ENCODE measurements at regions not wholly inside any gene's neighbourhood (a gene's known extent, or its start where the extent isn't known, plus 50 kb on each side); places are given as distances from the start of the nearest gene placed in this dataset.

DNA sequence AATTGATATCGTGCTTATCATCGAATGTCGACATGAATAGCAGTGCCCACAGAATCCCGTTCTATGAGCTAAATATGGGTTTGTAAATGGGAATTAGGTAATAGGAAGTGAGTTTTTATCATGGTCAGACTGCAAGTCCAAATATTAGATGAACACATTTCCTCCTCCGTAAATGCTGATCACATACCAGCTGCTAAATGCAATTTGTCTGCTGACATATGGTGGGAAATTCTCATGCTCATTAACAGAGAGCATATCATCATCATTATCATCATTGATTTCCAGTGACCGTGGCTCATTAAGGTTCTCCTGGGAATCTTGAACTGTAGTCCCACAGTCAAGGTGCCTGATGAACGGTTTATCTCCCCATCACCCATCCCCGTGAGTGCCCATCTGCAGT lies 998.8 kb upstream of the TMEM132C start:
- FAIRE-seq (no peak), DNase-seq (ENCODE audit: insufficient read length, low spot score) (no peak)
- TF ChIP-seq, protein P1, sequence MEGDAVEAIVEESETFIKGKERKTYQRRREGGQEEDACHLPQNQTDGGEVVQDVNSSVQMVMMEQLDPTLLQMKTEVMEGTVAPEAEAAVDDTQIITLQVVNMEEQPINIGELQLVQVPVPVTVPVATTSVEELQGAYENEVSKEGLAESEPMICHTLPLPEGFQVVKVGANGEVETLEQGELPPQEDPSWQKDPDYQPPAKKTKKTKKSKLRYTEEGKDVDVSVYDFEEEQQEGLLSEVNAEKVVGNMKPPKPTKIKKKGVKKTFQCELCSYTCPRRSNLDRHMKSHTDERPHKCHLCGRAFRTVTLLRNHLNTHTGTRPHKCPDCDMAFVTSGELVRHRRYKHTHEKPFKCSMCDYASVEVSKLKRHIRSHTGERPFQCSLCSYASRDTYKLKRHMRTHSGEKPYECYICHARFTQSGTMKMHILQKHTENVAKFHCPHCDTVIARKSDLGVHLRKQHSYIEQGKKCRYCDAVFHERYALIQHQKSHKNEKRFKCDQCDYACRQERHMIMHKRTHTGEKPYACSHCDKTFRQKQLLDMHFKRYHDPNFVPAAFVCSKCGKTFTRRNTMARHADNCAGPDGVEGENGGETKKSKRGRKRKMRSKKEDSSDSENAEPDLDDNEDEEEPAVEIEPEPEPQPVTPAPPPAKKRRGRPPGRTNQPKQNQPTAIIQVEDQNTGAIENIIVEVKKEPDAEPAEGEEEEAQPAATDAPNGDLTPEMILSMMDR (IDR thresholded peaks at IDR 0.05; ENCODE audit: insufficient read depth, missing control alignments) = no peak

DNA sequence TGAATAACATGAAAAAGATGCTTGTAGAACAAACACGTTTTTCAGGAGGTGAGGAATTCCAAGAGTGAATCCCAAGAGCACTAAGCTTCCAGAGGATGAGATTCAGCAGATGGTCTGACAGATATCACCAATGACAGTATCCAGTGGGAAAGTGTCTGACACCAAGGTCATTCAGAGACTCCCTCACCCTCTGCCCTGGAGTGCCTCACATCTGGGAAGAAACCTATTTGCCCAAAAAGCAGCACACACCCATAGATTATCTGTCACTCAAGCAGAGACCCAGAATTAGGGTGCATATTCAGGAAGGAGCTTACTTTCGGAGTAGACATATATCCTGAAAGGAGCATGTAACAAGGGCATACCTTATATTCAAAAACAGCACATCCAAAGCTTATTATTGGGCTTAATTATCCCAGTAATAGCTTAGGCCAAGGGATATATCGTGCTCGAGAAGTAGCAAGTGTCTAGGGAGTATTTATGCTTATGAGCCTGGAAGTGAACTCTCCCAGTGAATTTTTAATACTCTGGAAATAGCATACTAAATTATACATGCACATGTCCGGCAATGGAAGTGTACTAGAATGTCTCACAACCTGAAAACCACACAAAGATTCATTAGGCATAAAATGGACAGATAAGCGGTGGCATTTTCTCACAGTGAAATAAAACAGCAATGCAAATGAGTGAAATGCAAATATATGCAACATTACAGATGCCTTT lies 998.1 kb upstream of the TMEM132C start:
- TF ChIP-seq, protein P1 (IDR thresholded peaks at IDR 0.05; ENCODE audit: insufficient read depth, missing control alignments) = no peak
- DNase-seq (ENCODE audit: insufficient read length, low spot score) = no peak
- FAIRE-seq = no peak

DNA sequence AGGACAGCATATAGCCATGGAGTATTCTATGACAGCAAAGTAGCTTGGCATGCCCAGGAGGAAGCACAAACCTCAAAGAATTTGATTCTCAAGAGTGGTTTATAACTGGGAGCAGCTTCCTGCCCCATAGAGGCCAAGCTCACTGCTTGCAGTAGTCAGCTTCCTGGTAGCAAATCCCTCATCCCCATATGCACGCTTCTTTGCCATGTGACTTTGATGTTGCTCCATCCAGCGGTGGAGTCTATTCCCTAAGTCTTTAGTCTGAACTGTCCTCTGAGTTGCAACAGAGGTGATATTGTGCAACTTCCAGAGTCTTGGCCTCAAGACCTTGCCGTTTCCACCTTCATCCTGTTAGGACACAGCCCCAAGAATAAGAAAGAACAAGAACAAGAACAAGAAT lies 996.8 kb upstream of the TMEM132C start:
- TF ChIP-seq, protein P1 (IDR thresholded peaks at IDR 0.05; ENCODE audit: insufficient read depth, missing control alignments) = no peak
- FAIRE-seq (no peak), DNase-seq (ENCODE audit: insufficient read length, low spot score) (no peak)

DNA sequence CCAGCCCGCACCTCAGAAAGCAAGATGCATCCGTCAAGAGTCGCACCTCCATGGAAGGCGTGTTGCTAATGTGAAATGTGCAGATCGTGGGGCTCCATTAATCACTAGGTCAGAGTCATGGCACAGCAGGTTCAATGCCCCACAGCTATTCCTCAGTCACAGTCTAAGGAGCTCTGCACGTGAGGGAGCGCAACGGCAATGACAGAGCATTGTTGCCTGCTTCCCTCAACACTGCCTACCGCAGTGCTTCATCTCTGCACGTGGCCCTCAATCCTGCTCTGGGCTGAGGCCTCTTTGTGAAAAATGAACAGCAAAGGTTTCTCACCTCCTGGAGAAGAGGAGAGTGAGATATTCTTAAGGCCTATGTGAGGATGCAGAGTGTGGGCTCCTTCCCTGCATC lies 995.2 kb upstream of the TMEM132C start:
- DNase-seq (ENCODE audit: insufficient read length, low spot score) (no peak), FAIRE-seq (no peak)
- TF ChIP-seq, protein P1 (IDR thresholded peaks at IDR 0.05; ENCODE audit: insufficient read depth, missing control alignments) = no peak

DNA sequence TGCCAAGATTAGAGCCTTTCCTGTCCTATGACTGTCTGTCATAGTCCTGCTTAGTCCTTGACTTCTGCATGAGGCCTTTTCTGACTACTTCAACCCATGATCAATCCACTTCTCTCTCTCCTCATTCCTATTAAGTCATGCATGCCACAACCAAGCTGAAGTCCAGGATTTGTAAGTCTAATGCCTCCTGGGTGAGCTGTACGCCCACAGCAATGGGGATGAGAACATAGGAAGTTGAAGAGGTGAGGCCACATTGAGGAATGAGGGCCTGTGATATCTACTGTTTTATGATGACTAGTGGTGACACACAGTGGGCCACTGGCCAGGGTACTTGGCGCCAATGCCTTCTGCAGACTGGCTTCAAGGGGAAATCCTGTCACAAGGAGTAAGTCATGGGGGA lies 994.1 kb upstream of the TMEM132C start:
- DNase-seq (ENCODE audit: insufficient read length, low spot score) = no peak
- no peak for FAIRE-seq
- TF ChIP-seq, protein P1 (IDR thresholded peaks at IDR 0.05; ENCODE audit: insufficient read depth, missing control alignments) = no peak

DNA sequence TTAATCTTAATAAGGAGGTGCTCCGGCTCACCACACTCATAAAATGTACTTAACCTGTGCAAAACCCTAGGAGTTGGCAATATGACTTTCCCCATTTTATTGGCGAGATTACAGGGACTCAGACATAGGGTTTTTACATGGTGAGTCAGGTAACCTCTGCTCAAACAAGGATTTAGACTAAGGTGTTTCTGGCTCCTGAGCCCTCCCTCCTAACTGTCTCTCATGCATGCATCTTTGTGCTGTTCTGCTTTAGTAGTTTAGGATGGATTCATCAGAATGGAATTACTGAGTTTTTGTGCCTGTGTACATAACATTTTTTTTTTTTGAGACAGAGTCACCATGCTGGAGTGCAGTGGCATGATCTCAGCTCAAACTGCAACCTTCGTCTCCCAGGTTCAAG lies 993.3 kb upstream of the TMEM132C start:
- no peak for DNase-seq (ENCODE audit: insufficient read length, low spot score)
- TF ChIP-seq, protein P1 (IDR thresholded peaks at IDR 0.05; ENCODE audit: insufficient read depth, missing control alignments) = no peak
- FAIRE-seq = no peak

DNA sequence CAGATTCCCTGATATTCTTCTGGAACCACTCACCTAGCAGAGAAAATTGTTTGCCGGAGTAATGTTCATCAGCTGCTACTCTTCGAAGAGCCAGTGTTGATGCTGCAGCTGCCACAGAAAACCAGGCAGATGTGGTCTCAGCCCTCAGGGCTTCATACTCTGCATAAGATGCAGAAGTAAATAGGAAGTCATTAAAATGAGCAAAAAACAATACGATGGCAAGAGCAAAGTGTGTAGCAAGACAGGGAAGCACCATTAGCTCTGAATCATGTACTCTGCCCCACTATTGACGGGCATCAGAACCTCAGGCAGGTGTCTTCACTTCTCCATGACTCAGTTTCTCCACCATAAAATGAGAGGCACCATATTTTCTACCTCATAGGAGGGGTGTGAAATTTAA lies 991.6 kb upstream of the TMEM132C start:
- TF ChIP-seq, protein P1 (IDR thresholded peaks at IDR 0.05; ENCODE audit: insufficient read depth, missing control alignments) = no peak
- DNase-seq (ENCODE audit: insufficient read length, low spot score) (no peak), FAIRE-seq (no peak)
